ENCODE measurements at regions not wholly inside any gene's neighbourhood (a gene's known extent, or its start where the extent isn't known, plus 50 kb on each side); places are given as distances from the start of the nearest gene placed in this dataset.

DNA sequence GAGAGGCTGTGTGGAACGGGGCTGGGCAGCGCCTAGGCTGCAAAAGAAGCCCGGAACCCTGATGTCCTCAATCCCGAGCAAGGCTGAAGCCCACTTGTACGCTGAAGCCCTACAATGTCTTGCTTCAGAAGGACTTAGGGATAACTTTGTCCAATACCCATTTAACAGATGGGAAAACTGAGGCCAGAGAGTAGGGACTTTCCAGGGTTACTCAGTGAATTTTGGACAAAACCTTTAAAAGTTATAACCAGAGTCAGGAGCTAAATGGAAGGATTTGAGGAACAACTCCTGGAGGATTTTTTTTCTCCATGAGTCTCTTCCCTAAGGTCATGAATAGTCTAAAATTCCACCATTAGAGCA lies 161.2 kb downstream of the IRX5 start:
- no peak for DNase-seq
- H3K79me1 ChIP-seq (ENCODE audit: low read length), result no peaks in the 10 kb centered on the region
- H3K27ac ChIP-seq (ENCODE audit: low read depth, low read length), result no peak overlapping the region
- no peak overlapping the region for H4K8ac ChIP-seq (ENCODE audit: low read depth, low read length)
- no peaks in the 10 kb centered on the region for H3K79me2 ChIP-seq (ENCODE audit: control insufficient read depth, insufficient read depth, low read length, poor library complexity)
- no peaks in the 10 kb centered on the region for H3K36me3 ChIP-seq (ENCODE audit: control insufficient read depth in 1 of 2, insufficient read depth in 2 of 2, low read length in 2 of 2)
- no peaks in the 10 kb centered on the region for H3K9me3 ChIP-seq (ENCODE audit: insufficient read depth, low read depth, low read length)
- no peak overlapping the region for H4K12ac ChIP-seq (ENCODE audit: low read depth, low read length)
- no peak overlapping the region for H2AFZ ChIP-seq (ENCODE audit: insufficient read depth, low read length, poor library complexity)
- no peaks in the 10 kb centered on the region for H3K27me3 ChIP-seq (ENCODE audit: insufficient read depth, low read length)
- no peak overlapping the region for H4K91ac ChIP-seq (ENCODE audit: low read depth, low read length)
- H3K4me1 ChIP-seq (ENCODE audit: control insufficient read depth in 1 of 2, insufficient read depth in 2 of 2, low read length in 2 of 2), result no peaks in the 10 kb centered on the region
- no peak overlapping the region for H2BK5ac ChIP-seq (ENCODE audit: low read depth, low read length, poor library complexity)
- H3K4me2 ChIP-seq (ENCODE audit: low read length), result no peak overlapping the region
- H3K23ac ChIP-seq (ENCODE audit: low read length), result no peak overlapping the region
- H2BK120ac ChIP-seq (ENCODE audit: insufficient read depth, low read length, poor library complexity), result no peak overlapping the region
- no peak overlapping the region for H2BK12ac ChIP-seq (ENCODE audit: low read length)
- H3K9ac ChIP-seq (ENCODE audit: low read length), result no peak overlapping the region
- no peak overlapping the region for H3K18ac ChIP-seq (ENCODE audit: low read length)
- H3K4me3 ChIP-seq (ENCODE audit: low read depth, low read length), result peak overlapping the region; percentile 41
- H2AK5ac ChIP-seq (ENCODE audit: low read length), result no peak overlapping the region
- no CpG with 5 or more reads among the region's 5 CpGs for WGBS (ENCODE audit: extremely low coverage, insufficient coverage, insufficient read length)
- no peak overlapping the region for H3K14ac ChIP-seq (ENCODE audit: low read length)
- no peak overlapping the region for H3K4ac ChIP-seq (ENCODE audit: low read depth, low read length)

GRCh38 chr16:55100100-55100499 lies 169.4 kb downstream of the IRX5 start:
- H2AK5ac ChIP-seq (ENCODE audit: low read length), result no peak overlapping the region
- peaks cover 5% of the 10 kb centered on the region for H3K9me3 ChIP-seq (ENCODE audit: insufficient read depth, low read depth, low read length)
- H3K4me3 ChIP-seq (ENCODE audit: low read depth, low read length), result no peak overlapping the region
- no peak overlapping the region for H4K91ac ChIP-seq (ENCODE audit: low read depth, low read length)
- no peak overlapping the region for H3K4me2 ChIP-seq (ENCODE audit: low read length)
- no peaks in the 10 kb centered on the region for H3K79me1 ChIP-seq (ENCODE audit: low read length)
- no peak overlapping the region for H3K18ac ChIP-seq (ENCODE audit: low read length)
- H3K79me2 ChIP-seq (ENCODE audit: control insufficient read depth, insufficient read depth, low read length, poor library complexity), result no peaks in the 10 kb centered on the region
- no peak overlapping the region for H3K4ac ChIP-seq (ENCODE audit: low read depth, low read length)
- H3K4me1 ChIP-seq (ENCODE audit: control insufficient read depth in 1 of 2, insufficient read depth in 2 of 2, low read length in 2 of 2), result no peaks in the 10 kb centered on the region
- no peak overlapping the region for H2BK120ac ChIP-seq (ENCODE audit: insufficient read depth, low read length, poor library complexity)
- no peak overlapping the region for H3K9ac ChIP-seq (ENCODE audit: low read length)
- no peaks in the 10 kb centered on the region for H3K27me3 ChIP-seq (ENCODE audit: insufficient read depth, low read length)
- no peak for DNase-seq
- no peak overlapping the region for H3K27ac ChIP-seq (ENCODE audit: low read depth, low read length)
- no peak overlapping the region for H2AFZ ChIP-seq (ENCODE audit: insufficient read depth, low read length, poor library complexity)
- H2BK5ac ChIP-seq (ENCODE audit: low read depth, low read length, poor library complexity), result no peak overlapping the region
- H3K36me3 ChIP-seq (ENCODE audit: control insufficient read depth in 1 of 2, insufficient read depth in 2 of 2, low read length in 2 of 2), result no peaks in the 10 kb centered on the region
- H3K14ac ChIP-seq (ENCODE audit: low read length), result no peak overlapping the region
- H3K23ac ChIP-seq (ENCODE audit: low read length), result no peak overlapping the region
- H4K8ac ChIP-seq (ENCODE audit: low read depth, low read length), result no peak overlapping the region
- no peak overlapping the region for H4K12ac ChIP-seq (ENCODE audit: low read depth, low read length)
- no peak overlapping the region for H2BK12ac ChIP-seq (ENCODE audit: low read length)

- Histone ChIP-seq H3K27me3 (ENCODE audit: insufficient read depth, low read length) (no peaks in the 10 kb centered on the region), H3K27ac (ENCODE audit: low read depth, low read length) (no peak overlapping the region), H2AFZ (ENCODE audit: insufficient read depth, low read length, poor library complexity) (no peak overlapping the region), H3K18ac (ENCODE audit: low read length) (no peak overlapping the region), H2BK5ac (ENCODE audit: low read depth, low read length, poor library complexity) (no peak overlapping the region), H3K79me1 (ENCODE audit: low read length) (no peaks in the 10 kb centered on the region), H3K4me3 (ENCODE audit: low read depth, low read length) (no peak overlapping the region), H3K9me3 (ENCODE audit: insufficient read depth, low read depth, low read length) (peaks cover 5% of the 10 kb centered on the region), H3K4ac (ENCODE audit: low read depth, low read length) (no peak overlapping the region), H4K8ac (ENCODE audit: low read depth, low read length) (no peak overlapping the region), H4K12ac (ENCODE audit: low read depth, low read length) (no peak overlapping the region), H3K4me1 (ENCODE audit: control insufficient read depth in 1 of 2, insufficient read depth in 2 of 2, low read length in 2 of 2) (no peaks in the 10 kb centered on the region), H3K4me2 (ENCODE audit: low read length) (no peak overlapping the region), H3K14ac (ENCODE audit: low read length) (no peak overlapping the region), H4K91ac (ENCODE audit: low read depth, low read length) (no peak overlapping the region), H2BK12ac (ENCODE audit: low read length) (no peak overlapping the region), H3K9ac (ENCODE audit: low read length) (no peak overlapping the region), H3K23ac (ENCODE audit: low read length) (no peak overlapping the region), H3K36me3 (ENCODE audit: control insufficient read depth in 1 of 2, insufficient read depth in 2 of 2, low read length in 2 of 2) (no peaks in the 10 kb centered on the region), H2AK5ac (ENCODE audit: low read length) (no peak overlapping the region), H3K79me2 (ENCODE audit: control insufficient read depth, insufficient read depth, low read length, poor library complexity) (no peaks in the 10 kb centered on the region), H2BK120ac (ENCODE audit: insufficient read depth, low read length, poor library complexity) (no peak overlapping the region)
- DNase-seq, result no peak
- no CpG with 5 or more reads among the region's 4 CpGs for WGBS (ENCODE audit: extremely low coverage, insufficient coverage, insufficient read length)
Measured at GRCh38 chr16:55101026-55101425, 170.4 kb downstream of the IRX5 start.

- Histone ChIP-seq H2BK120ac (ENCODE audit: insufficient read depth, low read length, poor library complexity) (no peak overlapping the region), H4K91ac (ENCODE audit: low read depth, low read length) (no peak overlapping the region), H2BK12ac (ENCODE audit: low read length) (no peak overlapping the region), H2AFZ (ENCODE audit: insufficient read depth, low read length, poor library complexity) (no peak overlapping the region), H3K27me3 (ENCODE audit: insufficient read depth, low read length) (no peaks in the 10 kb centered on the region), H2AK5ac (ENCODE audit: low read length) (no peak overlapping the region), H4K8ac (ENCODE audit: low read depth, low read length) (no peak overlapping the region), H3K27ac (ENCODE audit: low read depth, low read length) (no peak overlapping the region), H3K4ac (ENCODE audit: low read depth, low read length) (no peak overlapping the region), H3K4me1 (ENCODE audit: control insufficient read depth in 1 of 2, insufficient read depth in 2 of 2, low read length in 2 of 2) (no peaks in the 10 kb centered on the region), H2BK5ac (ENCODE audit: low read depth, low read length, poor library complexity) (no peak overlapping the region), H3K9ac (ENCODE audit: low read length) (no peak overlapping the region), H3K4me3 (ENCODE audit: low read depth, low read length) (no peak overlapping the region), H3K4me2 (ENCODE audit: low read length) (no peak overlapping the region), H3K14ac (ENCODE audit: low read length) (no peak overlapping the region), H4K12ac (ENCODE audit: low read depth, low read length) (no peak overlapping the region), H3K18ac (ENCODE audit: low read length) (no peak overlapping the region), H3K79me1 (ENCODE audit: low read length) (no peaks in the 10 kb centered on the region), H3K9me3 (ENCODE audit: insufficient read depth, low read depth, low read length) (peaks cover 5% of the 10 kb centered on the region), H3K23ac (ENCODE audit: low read length) (no peak overlapping the region), H3K79me2 (ENCODE audit: control insufficient read depth, insufficient read depth, low read length, poor library complexity) (no peaks in the 10 kb centered on the region), H3K36me3 (ENCODE audit: control insufficient read depth in 1 of 2, insufficient read depth in 2 of 2, low read length in 2 of 2) (no peaks in the 10 kb centered on the region)
- no CpG with 5 or more reads among the region's 1 CpG for WGBS (ENCODE audit: extremely low coverage, insufficient coverage, insufficient read length)
- DNase-seq, result no peak
Measured at GRCh38 chr16:55102077-55102476, 171.4 kb downstream of the IRX5 start.

DNA sequence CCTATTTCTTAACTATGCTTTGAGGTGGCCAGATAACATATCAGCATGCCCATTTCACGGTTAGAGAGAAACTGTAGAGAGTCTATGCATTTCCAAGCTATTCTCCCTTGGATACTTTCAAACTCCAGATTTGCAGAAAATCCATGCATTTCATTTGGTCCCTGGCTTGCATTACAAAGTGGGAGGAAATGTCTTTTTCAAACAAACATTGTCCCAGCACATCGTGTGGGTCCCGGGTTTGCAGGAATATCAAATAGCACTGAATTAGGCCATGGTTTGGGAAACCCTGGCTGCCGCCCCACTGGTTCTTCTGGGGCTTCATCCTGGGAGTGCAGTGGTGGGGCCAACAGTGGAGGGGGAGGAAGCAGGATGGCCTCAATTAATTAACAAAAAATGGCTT lies 171.9 kb downstream of the IRX5 start:
- WGBS (ENCODE audit: extremely low coverage, insufficient coverage, insufficient read length), result no CpG with 5 or more reads among the region's 4 CpGs
- Histone ChIP-seq H4K8ac (ENCODE audit: low read depth, low read length) (no peak overlapping the region), H3K4me1 (ENCODE audit: control insufficient read depth in 1 of 2, insufficient read depth in 2 of 2, low read length in 2 of 2) (no peaks in the 10 kb centered on the region)

More for the DNA sequence above, 171.9 kb downstream of the IRX5 start:
- no peak for DNase-seq
- no peaks in the 10 kb centered on the region for H3K27me3 ChIP-seq (ENCODE audit: insufficient read depth, low read length)
- no peaks in the 10 kb centered on the region for H3K36me3 ChIP-seq (ENCODE audit: control insufficient read depth in 1 of 2, insufficient read depth in 2 of 2, low read length in 2 of 2)
- H2AK5ac ChIP-seq (ENCODE audit: low read length), result no peak overlapping the region
- H4K12ac ChIP-seq (ENCODE audit: low read depth, low read length), result no peak overlapping the region
- H3K79me2 ChIP-seq (ENCODE audit: control insufficient read depth, insufficient read depth, low read length, poor library complexity), result no peaks in the 10 kb centered on the region
- no peak overlapping the region for H2AFZ ChIP-seq (ENCODE audit: insufficient read depth, low read length, poor library complexity)
- no peak overlapping the region for H4K91ac ChIP-seq (ENCODE audit: low read depth, low read length)
- H2BK12ac ChIP-seq (ENCODE audit: low read length), result no peak overlapping the region
- H3K14ac ChIP-seq (ENCODE audit: low read length), result no peak overlapping the region
- H3K4me2 ChIP-seq (ENCODE audit: low read length), result no peak overlapping the region
- no peaks in the 10 kb centered on the region for H3K79me1 ChIP-seq (ENCODE audit: low read length)
- H3K4ac ChIP-seq (ENCODE audit: low read depth, low read length), result no peak overlapping the region
- no peak overlapping the region for H3K27ac ChIP-seq (ENCODE audit: low read depth, low read length)
- no peak overlapping the region for H2BK120ac ChIP-seq (ENCODE audit: insufficient read depth, low read length, poor library complexity)
- H3K18ac ChIP-seq (ENCODE audit: low read length), result no peak overlapping the region
- no peak overlapping the region for H3K23ac ChIP-seq (ENCODE audit: low read length)
- H2BK5ac ChIP-seq (ENCODE audit: low read depth, low read length, poor library complexity), result no peak overlapping the region
- H3K4me3 ChIP-seq (ENCODE audit: low read depth, low read length), result no peak overlapping the region
- peaks cover 5% of the 10 kb centered on the region for H3K9me3 ChIP-seq (ENCODE audit: insufficient read depth, low read depth, low read length)
- H3K9ac ChIP-seq (ENCODE audit: low read length), result no peak overlapping the region
